ENCODE measurements at regions not wholly inside any gene's neighbourhood (a gene's known extent, or its start where the extent isn't known, plus 50 kb on each side); places are given as distances from the start of the nearest gene placed in this dataset.
"Not testable (repeated sequence)": the region's sequence is repeated elsewhere in the genome, so short reads cannot be mapped to it uniquely, and the experiment has no call there.

DNA sequence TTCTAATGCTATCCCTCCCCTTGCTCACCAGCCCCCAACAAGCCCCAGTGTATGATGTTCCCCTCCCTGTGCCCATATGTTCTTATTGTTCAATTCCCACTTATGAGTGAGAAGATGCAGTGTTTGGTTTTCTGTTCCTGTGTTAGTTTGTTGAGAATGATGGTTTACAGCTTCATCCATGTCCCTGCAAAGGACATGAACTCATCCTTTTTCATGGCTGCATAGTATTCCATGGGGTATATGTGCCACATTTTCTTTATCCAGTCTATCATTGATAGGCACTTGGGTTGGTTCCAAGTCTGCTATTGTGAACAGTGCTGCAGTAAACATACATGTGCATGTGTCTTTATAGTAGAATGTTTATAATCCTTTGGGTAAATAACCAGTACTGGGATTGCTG lies 480.2 kb upstream of the PTCHD4 start:
- not testable (repeated sequence) for TF ChIP-seq CTCF, POLR2A (IDR thresholded peaks at IDR 0.05)

All from gastroesophageal sphincter (tissue), 3 donors.